ENCODE measurements at regions not wholly inside any gene's neighbourhood (a gene's known extent, or its start where the extent isn't known, plus 50 kb on each side); places are given as distances from the start of the nearest gene placed in this dataset.

- TF ChIP-seq GATA1 (IDR thresholded peaks at IDR 0.05; ENCODE audit: low read depth, low read length) (no peak), POLR2A (IDR thresholded peaks at IDR 0.05; ENCODE audit: low read length) (no peak)
Observed at GRCh38 chr4:3861720-3862639, 95.8 kb downstream of the ADRA2C start.

GRCh38 chr4:3862640-3863420 lies 96.6 kb downstream of the ADRA2C start:
- no peak for DNase-seq
- TF ChIP-seq GATA1 (IDR thresholded peaks at IDR 0.05; ENCODE audit: low read depth, low read length) (no peak), POLR2A (IDR thresholded peaks at IDR 0.05; ENCODE audit: low read length) (no peak)

More at GRCh38 chr4:3861720-3862639, 95.8 kb downstream of the ADRA2C start:
- DNase-seq = no peak

GRCh38 chr4:3863841-3864741 lies 97.9 kb downstream of the ADRA2C start:
- TF ChIP-seq POLR2A (IDR thresholded peaks at IDR 0.05; ENCODE audit: low read length) (no peak), GATA1 (IDR thresholded peaks at IDR 0.05; ENCODE audit: low read depth, low read length) (no peak)
- no peak for DNase-seq

DNA sequence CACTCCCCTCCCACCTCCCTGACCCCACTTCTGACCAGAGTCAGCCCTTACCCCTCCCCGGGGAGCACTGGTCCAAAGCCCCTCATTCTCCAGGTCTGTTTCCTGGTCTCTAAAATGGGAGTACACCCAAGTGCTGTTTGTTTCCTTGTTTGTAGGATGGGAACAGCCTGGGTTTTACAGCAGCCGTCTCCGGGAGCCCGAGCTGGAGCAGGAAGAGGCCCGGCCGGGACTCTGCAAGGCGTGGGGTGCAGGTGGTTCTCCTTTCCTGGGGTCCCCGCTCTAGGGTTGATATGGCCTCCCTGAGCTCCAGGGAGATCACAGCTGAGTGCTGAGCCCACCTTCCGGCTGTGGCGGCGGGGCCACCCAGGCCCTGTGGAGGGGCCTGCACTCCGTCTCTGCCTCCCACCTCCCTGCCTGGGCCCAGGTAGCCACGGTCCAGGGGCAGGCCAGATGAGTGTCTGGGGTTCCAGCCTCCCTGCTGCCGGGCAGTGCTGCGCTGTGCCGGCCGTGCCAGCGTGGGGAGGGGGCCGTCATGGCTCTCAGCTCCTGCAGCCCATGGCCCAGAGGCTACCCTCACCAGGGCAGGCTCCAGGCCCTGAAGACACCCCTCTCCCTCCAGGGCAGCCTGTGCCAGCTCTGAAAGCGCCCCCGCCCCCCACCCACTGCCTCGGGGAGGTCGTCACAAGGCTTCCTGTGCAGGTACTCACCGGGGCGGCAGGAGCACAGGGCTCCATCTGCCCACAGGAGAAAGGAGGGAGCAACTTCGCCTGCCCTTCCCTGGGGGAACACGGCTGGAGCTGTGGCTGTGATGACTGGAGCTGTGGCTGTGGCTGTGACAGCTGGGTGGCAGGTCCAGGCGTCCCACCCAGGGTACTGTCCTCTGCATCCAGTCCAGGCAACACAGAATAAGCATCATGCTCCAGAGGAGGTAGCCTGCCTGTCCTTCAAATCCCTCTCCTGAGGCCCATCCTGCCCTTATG lies 98.8 kb downstream of the ADRA2C start:
- TF ChIP-seq GATA1 (IDR thresholded peaks at IDR 0.05; ENCODE audit: low read depth, low read length) = no peak
- TF ChIP-seq POLR2A (IDR thresholded peaks at IDR 0.05; ENCODE audit: low read length) = no peak
- DNase-seq = no peak

GRCh38 chr4:3865986-3866812 lies 100.0 kb downstream of the ADRA2C start:
- no peak for DNase-seq
- no peak for TF ChIP-seq GATA1 (IDR thresholded peaks at IDR 0.05; ENCODE audit: low read depth, low read length)
- TF ChIP-seq POLR2A (IDR thresholded peaks at IDR 0.05; ENCODE audit: low read length) = no peak

GRCh38 chr4:3866813-3867129 lies 100.6 kb downstream of the ADRA2C start:
- TF ChIP-seq GATA1 (IDR thresholded peaks at IDR 0.05; ENCODE audit: low read depth, low read length) (no peak), POLR2A (IDR thresholded peaks at IDR 0.05; ENCODE audit: low read length) (no peak)
- DNase-seq = no peak

DNA sequence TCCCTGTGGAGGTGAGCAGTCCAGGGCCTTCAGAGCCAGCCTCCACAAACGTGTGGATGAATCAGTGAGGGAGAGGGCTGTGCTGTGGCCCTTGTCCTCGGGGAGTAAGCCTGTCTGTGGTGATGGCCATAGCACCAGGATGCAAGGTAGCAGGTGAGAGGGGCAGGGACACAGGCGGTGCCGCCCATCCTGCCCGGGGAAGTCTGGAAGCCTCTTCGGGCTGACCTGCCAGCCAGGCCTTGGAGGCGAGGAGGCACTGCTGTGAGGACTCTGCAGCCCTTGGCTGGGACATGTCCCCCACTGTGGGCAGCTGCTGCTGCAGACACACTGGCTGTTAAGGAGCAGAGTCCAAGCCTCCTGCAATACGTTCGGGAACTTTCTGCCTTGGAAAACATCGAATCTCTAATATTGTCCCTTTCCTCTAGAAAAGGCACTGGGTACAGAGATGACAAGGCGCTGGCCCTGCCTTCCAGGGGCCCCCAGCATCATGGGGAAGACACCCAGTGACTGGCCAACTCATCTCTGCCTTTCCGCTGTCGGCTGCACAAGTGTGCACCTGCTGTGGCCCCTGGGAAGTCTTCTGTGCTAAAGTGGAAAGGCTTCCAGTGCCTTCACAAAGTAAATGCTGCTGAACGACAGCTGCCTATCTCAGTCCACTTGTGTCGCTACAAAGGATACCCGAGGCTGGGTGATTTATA lies 101.4 kb downstream of the ADRA2C start:
- no peak for TF ChIP-seq POLR2A (IDR thresholded peaks at IDR 0.05; ENCODE audit: low read length)
- no peak for DNase-seq

DNA sequence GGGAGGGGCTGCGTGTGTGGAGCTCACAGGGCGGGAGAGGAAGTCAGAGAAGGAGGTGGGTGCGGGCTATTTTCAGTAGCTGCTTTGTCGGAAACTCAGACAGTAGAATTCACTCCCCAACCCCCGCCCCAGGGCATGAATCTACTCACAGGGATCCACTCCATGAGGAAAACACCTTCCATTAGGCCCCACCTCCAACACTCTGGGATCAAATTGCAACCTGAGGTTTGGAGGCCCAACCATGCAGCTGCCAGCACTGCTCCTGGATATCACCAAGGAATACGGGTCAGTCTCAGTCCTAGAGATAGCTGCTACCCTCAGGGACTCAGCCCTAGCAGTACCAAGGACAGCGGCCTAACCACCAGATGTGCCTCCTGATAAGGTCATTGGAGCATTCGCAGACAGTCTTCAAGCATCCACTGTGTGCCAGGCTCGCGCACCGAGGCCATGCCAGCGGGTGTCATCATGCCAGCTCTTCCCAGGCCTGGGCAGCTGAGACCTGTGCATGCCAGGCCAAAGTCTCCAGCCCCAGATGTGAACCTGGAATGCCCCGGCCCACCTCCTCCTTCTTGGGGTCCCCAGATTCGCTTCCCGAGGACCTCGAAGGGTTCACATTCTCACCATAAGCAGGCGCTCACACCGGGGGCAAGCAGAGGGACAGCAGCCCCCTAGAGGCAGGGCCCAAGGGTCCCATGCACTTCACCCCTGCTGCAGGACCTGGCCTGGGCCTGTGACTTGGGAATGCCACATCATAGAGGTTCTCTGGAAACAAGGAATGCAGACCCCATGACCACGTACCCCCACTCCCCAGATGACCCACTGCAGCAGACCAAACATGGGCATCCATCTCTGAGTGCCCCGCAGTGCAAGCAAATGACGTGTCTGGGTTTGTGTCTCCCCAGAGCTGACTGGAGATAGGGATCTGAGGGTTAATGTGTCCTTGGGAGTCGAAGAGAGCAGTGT lies 102.3 kb downstream of the ADRA2C start:
- TF ChIP-seq POLR2A (IDR thresholded peaks at IDR 0.05; ENCODE audit: low read length) (no peak), GATA1 (IDR thresholded peaks at IDR 0.05; ENCODE audit: low read depth, low read length) (no peak)
- DNase-seq = no peak

DNA sequence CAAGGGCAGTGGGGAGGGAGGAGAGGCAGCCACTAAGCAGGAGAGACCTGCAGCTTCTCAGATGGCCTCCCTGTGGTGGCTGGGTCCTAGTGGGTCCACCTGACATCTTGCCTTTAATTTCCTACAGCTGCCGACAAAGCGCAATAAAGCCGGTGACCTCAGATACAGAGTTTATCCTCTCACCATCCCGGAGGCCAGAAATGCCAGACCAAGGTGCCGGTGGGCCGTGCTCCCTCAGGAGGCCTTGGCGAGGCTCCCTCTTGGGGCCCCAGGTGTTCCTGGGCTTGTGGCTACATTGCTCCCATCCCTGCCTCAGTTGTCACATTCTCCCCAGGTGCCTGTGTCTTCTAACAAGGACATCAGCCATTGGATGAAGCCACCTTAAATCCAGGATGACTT lies 103.0 kb downstream of the ADRA2C start:
- no peak for TF ChIP-seq POLR2A (IDR thresholded peaks at IDR 0.05; ENCODE audit: low read length)
- no peak for TF ChIP-seq GATA1 (IDR thresholded peaks at IDR 0.05; ENCODE audit: low read depth, low read length)
- no peak for DNase-seq

All from erythroblast (primary cell).